GM18907 (cell line): ENCODE measurements at regions not wholly inside any gene's neighbourhood (a gene's known extent, or its start where the extent isn't known, plus 50 kb on each side); places are given as distances from the start of the nearest gene placed in this dataset.

ENCODE experiments used
- ATAC-seq: cut with Tn5 transposase; IDR thresholded peaks from one replicate; pipeline ENCODE4 v1.9.1; 2021; ENCODE audit warnings: mild to moderate bottlenecking, moderate library complexity; ENCODE audit not compliant: unreplicated experiment

DNA sequence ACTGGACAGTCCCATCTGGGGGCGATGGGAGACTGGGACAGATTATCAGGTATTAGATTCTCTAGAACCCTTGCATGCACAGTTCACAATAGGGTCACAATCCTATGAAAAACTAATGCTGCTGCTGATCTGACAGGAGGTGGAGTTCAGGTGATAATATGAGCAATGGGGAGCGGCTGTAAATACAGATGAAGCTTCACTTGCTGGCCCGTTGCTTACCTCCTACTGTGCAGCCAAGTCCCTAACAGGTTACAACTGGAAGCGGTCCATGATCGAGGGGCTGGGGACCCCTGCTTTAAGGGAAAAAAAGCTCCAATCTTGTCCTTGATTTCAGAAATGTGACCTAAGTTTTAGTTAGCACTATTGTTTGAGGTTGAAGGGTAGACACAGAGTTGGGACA lies 175.2 kb downstream of the ZNF330 start:
- no peak for ATAC-seq

DNA sequence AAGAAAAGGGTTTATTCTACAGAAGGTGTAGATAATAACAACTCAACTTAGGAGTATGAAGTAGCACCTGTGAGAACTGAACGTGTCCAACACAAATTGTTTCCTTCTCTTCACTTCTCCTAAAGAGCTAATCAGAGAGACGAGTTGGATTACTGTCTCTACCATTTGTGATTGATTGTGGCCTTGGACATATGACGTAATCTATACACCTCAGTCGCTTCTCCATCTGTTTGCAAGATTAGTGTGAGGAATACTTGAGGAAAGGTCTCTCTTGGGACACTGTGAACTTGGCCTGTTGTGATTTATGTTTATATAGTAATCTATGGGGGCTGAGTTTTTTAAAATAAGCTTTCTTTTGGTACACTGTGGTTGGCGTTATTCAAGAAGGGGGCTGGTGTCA lies 182.0 kb downstream of the ZNF330 start:
- no peak for ATAC-seq

DNA sequence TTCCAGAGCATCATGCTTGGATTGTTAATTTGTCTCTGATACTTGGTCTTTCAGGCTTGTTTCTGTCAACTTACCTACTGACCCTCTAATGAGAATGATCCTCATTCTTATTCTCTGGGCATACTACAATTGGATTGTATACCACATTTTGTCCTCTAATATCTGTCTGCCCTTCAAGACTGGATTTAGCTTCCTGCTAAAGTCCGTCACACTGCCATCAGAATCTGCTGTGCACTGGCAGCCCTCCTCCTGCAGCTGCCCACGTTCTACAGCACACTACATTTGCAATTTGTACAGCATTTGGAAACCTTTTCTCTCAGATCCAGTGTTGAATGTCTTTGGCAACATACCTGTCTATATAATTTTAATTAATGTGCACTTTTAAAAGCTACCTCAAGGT lies 183.1 kb downstream of the ZNF330 start:
- no peak for ATAC-seq

DNA sequence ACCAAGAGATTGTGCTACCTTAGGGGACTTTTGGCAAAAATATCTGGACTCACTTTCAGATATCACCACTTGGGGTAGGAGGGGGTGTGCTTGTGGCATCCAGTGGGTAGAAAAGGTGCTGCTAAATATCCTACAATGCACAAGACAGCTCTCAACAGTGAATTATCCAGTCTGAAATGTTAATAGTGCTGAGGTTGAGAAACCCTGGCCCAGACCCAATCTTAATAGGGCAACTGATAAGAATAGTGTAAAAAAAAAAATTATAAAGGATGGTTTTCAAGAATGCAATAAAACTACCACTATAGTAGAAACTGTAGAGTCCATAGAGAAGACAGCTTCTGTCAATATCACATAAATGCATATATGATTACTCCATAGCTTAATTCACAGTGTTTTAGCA lies 185.5 kb downstream of the ZNF330 start:
- ATAC-seq = no peak

- ATAC-seq = no peak
These were observed 188.9 kb downstream of the ZNF330 start for GRCh38 chr4:141409556-141409955.

DNA sequence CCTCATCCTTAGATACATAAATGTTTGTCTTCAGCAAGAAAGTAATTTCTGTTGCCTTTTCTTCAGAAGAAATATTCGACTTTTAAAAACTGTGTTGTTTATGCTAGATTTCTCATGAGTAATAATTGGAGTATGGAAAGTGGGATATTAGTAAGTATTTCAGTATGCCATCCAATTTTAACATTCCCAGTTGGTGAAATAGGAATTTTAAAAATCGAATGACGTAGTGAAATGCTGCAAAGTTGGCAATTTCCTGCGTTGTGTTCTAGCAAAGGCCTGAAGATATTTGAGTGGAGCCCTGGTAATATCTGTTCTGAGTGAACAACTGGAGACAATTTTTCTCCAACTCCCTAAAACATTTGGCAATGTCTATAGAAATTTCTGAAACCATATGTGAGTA lies 190.1 kb downstream of the ZNF330 start:
- no peak for ATAC-seq

DNA sequence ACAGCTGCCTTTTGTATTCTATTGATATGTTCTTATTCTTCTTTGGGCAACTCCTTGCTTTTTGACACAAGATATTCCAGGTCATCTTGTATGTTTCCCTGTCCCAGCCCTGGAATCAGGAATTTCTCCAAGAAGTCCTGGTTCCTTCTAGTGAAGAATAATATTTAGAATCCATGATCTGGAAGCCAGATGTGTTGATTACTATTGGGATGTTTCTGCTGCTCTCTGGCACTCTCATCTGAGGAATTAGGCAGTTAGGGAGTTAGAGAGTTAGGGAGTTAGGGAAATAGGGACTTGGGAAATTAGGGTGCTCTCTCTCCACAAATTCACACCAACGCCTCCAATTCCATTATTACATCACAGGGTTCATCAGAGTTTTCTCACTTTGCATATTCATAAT lies 191.2 kb downstream of the ZNF330 start:
- ATAC-seq = no peak

- no peak for ATAC-seq
These were observed 192.7 kb downstream of the ZNF330 start for GRCh38 chr4:141413366-141413765.

DNA sequence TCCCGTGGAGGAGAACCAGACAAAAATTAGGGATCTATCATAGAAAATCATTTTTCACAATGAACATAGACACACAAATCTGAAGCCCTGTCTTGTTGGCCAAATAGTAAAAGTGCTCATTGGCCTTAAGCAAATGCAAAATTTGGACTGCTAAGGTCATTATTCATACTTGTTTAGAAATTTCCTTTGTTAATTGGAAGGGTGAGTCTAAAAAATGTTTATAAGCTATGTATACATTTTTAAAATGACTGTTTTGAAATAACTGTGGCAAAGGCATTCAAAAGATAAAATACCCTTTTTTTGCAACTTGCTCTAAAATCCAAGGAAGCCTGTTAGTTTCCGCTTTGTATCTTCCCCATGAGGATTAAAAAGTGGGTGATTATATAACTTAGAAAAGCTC lies 195.0 kb downstream of the ZNF330 start:
- no peak for ATAC-seq

DNA sequence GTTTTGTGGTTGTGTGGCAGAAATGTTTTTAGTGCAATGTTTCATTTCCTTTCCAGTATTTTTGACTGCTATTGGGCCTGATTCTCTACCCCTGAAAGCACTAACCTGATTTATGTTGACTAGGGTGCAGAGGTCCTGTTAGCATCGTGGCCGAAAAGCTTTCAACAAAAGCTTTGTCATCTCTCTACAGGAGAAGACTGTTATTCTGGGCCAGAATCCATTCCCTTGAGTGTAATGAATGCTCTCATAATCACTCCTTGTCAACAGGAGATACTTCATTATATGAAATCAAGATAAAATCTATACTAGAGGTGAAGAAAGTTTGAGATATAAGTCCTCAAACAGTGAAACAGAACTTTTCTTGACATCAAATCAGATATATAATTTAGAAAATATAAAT lies 195.5 kb downstream of the ZNF330 start:
- no peak for ATAC-seq

GRCh38 chr4:141416677-141417363 lies 196.1 kb downstream of the ZNF330 start:
- no peak for ATAC-seq

DNA sequence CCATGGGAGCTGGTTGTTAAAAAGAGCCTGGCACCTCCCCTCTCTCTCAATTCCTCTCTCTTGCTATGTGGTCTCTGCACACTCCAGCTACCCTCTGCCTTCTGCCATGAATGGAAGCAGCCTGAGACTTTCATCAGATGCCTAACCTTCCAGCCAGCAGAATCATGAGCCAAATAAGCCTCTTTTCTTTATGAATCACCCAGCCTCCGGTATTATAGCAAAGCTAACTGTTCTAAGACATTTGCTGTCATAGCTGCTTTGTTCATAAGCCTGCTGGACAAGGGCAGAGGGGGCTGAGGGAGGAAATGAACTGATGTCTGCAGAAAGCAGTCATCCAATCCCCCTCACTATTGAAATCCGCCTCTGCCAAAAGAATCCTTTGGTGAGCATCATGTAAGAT lies 196.7 kb downstream of the ZNF330 start:
- ATAC-seq = no peak

- ATAC-seq = no peak
These were observed 204.4 kb downstream of the ZNF330 start for GRCh38 chr4:141425124-141425523.

DNA sequence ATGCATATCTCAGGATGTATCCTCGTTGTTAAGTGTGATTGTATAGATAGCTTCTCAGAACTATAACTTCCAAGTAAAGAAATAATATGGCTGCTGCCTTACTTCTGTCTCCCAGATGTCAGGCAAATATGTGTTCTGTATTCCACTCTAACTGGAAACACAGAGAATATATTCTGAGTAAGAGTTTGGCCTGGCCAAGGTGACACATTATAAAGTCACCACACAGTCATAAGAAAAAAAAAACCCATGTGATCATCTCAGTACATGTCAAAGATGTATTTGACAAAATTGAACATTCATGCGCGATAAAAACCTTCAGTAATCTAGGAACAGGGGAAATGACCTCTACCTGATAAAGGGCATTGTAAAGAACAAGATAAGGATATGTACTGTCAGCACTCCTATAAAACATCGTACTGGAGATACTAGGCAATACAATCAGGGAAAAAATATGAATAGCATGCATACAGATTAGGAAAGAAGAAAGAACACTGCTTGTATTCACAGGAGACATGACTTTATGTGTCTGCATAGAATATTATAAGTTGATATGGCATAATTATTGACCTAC lies 207.1 kb downstream of the ZNF330 start:
- no peak for ATAC-seq

GRCh38 chr4:141429933-141430332 lies 206.4 kb upstream of the IL15 start:
- ATAC-seq = no peak

GRCh38 chr4:141430686-141431085 lies 205.7 kb upstream of the IL15 start:
- no peak for ATAC-seq

DNA sequence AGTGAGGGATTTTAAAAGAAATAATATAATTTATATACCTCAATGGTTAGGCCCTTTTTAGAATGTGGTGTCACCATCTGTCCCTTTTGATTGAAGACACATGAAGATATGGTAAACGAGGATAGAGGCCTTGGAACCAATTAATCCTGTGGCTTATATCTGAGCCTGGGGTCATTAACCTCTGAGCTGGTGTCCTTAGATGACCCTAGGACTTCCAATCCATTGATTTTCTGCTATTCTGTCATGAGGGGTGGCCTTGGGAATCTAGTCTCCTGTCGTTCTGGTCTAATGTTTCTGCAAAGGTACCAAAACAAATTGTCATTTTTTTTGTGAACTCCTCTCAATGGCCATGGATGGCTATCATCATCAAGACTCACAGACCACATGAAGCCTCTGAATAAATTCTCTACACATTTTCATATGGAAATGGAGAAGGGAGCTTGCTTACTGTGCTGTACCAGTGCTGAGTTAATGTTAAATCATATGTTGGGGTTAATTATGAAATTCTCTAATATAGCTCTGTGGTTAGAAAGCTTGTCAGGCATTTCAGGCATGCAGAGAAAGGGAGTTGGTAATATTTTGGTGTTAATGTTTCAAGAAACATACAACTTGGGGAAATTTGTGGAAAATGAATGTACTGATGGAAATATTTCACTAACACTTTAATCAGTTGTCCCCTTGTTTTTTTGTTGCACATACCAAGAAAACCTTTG lies 204.2 kb upstream of the IL15 start:
- ATAC-seq = no peak

- ATAC-seq = no peak
These were observed 200.7 kb upstream of the IL15 start for GRCh38 chr4:141435446-141436225.

DNA sequence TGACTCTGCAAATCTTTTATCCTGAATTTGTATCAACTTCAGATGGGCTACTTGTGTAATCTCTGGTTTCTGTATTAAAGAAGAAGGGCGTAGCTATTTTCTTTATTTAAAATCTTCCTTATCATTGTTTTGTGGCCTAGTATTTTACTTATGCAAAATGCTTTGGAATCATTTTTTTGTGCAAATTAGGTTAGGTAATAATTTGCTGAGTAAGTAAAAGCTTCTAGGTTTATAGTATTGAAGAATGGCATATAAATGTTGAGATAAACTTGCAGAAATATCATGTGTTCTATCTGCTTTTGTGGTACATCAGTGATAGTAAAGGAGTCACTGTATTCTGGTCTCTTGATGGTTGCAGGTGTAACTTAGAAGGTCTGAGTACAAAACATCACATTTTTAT lies 197.2 kb upstream of the IL15 start:
- ATAC-seq = no peak

GRCh38 chr4:141447761-141448160 lies 188.6 kb upstream of the IL15 start:
- ATAC-seq = no peak

DNA sequence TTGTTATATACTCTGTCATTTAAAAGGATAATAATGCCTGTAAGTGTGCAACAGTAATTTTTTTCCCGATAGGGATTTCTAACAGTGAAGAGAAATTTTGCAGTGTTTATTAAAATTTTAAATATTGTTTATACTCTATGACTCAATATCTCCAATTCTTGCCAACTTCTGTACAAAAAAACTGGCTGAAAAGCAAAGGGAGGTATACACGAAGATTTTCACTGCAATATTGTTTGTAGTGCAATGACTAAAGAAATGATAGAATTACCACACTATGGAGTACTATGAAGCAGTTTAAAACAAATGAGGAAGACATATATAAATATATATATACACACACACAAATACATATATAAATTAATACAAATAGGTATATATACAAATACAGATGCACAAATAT lies 187.9 kb upstream of the IL15 start:
- no peak for ATAC-seq

GRCh38 chr4:141449927-141450326 lies 186.5 kb upstream of the IL15 start:
- no peak for ATAC-seq
